ENCODE measurements at regions not wholly inside any gene's neighbourhood (a gene's known extent, or its start where the extent isn't known, plus 50 kb on each side); places are given as distances from the start of the nearest gene placed in this dataset.

GRCh38 chr3:102750322-102750721 lies 315.5 kb downstream of the ZPLD1 start:
- DNase-seq (ENCODE audit: low read depth) = no peak
- TF ChIP-seq CTCF (IDR thresholded peaks at IDR 0.05; ENCODE audit: control insufficient read depth, extremely low read depth, insufficient read depth) = no peak
- no peak overlapping the region for H3K4me3 ChIP-seq (ENCODE audit: low read depth, low read length)

- TF ChIP-seq CTCF (IDR thresholded peaks at IDR 0.05; ENCODE audit: control insufficient read depth, extremely low read depth, insufficient read depth) = no peak
- no peak overlapping the region for H3K4me3 ChIP-seq (ENCODE audit: low read depth, low read length)
- no peak for DNase-seq (ENCODE audit: low read depth)
These were observed 319.1 kb downstream of the ZPLD1 start for GRCh38 chr3:102753901-102754300.

- TF ChIP-seq CTCF (IDR thresholded peaks at IDR 0.05; ENCODE audit: control insufficient read depth, extremely low read depth, insufficient read depth) = no peak
- H3K4me3 ChIP-seq (ENCODE audit: low read depth, low read length) = no peak overlapping the region
- DNase-seq (ENCODE audit: low read depth) = peak; percentile 65
These were observed 321.9 kb downstream of the ZPLD1 start for GRCh38 chr3:102756706-102757105.

- no peak for DNase-seq (ENCODE audit: low read depth)
- no peak for TF ChIP-seq CTCF (IDR thresholded peaks at IDR 0.05; ENCODE audit: control insufficient read depth, extremely low read depth, insufficient read depth)
- H3K4me3 ChIP-seq (ENCODE audit: low read depth, low read length) = no peak overlapping the region
These were observed 323.1 kb downstream of the ZPLD1 start for GRCh38 chr3:102757950-102758349.

GRCh38 chr3:102761766-102762165 lies 327.0 kb downstream of the ZPLD1 start:
- DNase-seq (ENCODE audit: low read depth) = no peak
- no peak for TF ChIP-seq CTCF (IDR thresholded peaks at IDR 0.05; ENCODE audit: control insufficient read depth, extremely low read depth, insufficient read depth)
- no peak overlapping the region for H3K4me3 ChIP-seq (ENCODE audit: low read depth, low read length)

GRCh38 chr3:102790747-102791325 lies 356.0 kb downstream of the ZPLD1 start:
- TF ChIP-seq CTCF (IDR thresholded peaks at IDR 0.05; ENCODE audit: control insufficient read depth, extremely low read depth, insufficient read depth) = no peak
- H3K4me3 ChIP-seq (ENCODE audit: low read depth, low read length) = no peak overlapping the region
- DNase-seq (ENCODE audit: low read depth) = no peak
